Subcutaneous abdominal adipose tissue (tissue), 5 donors: ENCODE measurements at regions not wholly inside any gene's neighbourhood (a gene's known extent, or its start where the extent isn't known, plus 50 kb on each side); places are given as distances from the start of the nearest gene placed in this dataset.
"Not testable (repeated sequence)": the region's sequence is repeated elsewhere in the genome, so short reads cannot be mapped to it uniquely, and the experiment has no call there.

Experiments used
- H3K27ac ChIP-seq: one replicate; pipeline ENCODE4 v1.7.0; 2013; ENCODE audit warnings: low read depth, mild to moderate bottlenecking, inconsistent platforms, low read length, moderate library complexity
- H3K27me3 ChIP-seq, 5 donors: one replicate each; pipeline ENCODE4 v1.7.0; 2013; ENCODE audit warnings: low read length in 5 of 5, inconsistent platforms in 1 of 5; ENCODE audit not compliant: control insufficient read depth in 5 of 5, insufficient read depth in 4 of 5
- H3K36me3 ChIP-seq, 5 donors: one replicate each; pipeline ENCODE4 v1.7.0; 2013; ENCODE audit warnings: low read length in 5 of 5; ENCODE audit not compliant: control insufficient read depth in 5 of 5, insufficient read depth in 5 of 5
- H3K4me1 ChIP-seq, 5 donors: one replicate each; pipeline ENCODE4 v1.7.0; 2013; ENCODE audit warnings: low read length in 5 of 5, mild to moderate bottlenecking in 3 of 5, moderate library complexity in 1 of 5; ENCODE audit not compliant: control insufficient read depth in 5 of 5, insufficient read depth in 5 of 5
- H3K4me3 ChIP-seq, 5 donors: one replicate each; pipeline ENCODE4 v1.7.0; 2013; ENCODE audit warnings: low read length in 5 of 5, low read depth in 1 of 5
- H3K9ac ChIP-seq, 5 donors: one replicate each; pipeline ENCODE4 v1.7.0; 2013; ENCODE audit warnings: low read length in 5 of 5, mild to moderate bottlenecking in 4 of 5, moderate library complexity in 3 of 5
- H3K9me3 ChIP-seq, 5 donors: one replicate each; pipeline ENCODE4 v1.7.0; 2013; ENCODE audit warnings: low read length in 5 of 5; ENCODE audit not compliant: control insufficient read depth in 5 of 5
- donor health status: healthy.
- donor health status: healthy.
- donor health status: healthy.
- donor health status: healthy.
- donor health status: healthy.

DNA sequence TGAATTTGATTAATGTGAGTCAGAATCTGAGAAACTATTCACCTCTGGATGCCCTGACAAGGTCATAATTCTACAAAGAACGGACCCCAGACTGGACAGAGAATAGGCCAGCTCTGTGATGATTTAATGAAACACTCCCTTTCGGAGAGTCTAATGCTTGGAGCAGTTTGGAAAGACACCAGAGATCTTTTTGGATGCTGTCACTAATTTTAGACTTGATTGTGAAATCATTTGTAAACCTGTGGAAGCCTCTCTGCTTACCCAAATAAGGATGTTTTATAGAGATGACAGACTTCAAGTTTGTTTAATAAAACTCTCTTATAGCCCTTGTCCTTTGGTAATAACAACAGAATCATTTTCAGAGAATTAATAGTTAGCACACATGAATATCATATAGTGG, 83.5 kb downstream of the MYL12B start:
- no peak overlapping the region for H3K4me3 ChIP-seq
- no peak overlapping the region for H3K27ac ChIP-seq
- no peak overlapping the region for H3K9ac ChIP-seq
- H3K27me3 ChIP-seq, result no peaks in the 10 kb centered on the region
- peaks cover 0 to 3% (median 0%) of the 10 kb centered on the region in 5 donors for H3K4me1 ChIP-seq
- H3K9me3 ChIP-seq, result peaks cover 0 to 2% (median 0%) of the 10 kb centered on the region in 5 donors
- no peaks in the 10 kb centered on the region for H3K36me3 ChIP-seq

GRCh38 chr18:3345885-3346284, 84.0 kb downstream of the MYL12B start:
- Histone ChIP-seq H3K27ac (no peak overlapping the region), H3K9ac (no peak overlapping the region), H3K9me3 (peaks cover 0 to 2% (median 0%) of the 10 kb centered on the region in 5 donors), H3K4me3 (no peak overlapping the region), H3K4me1 (peaks cover 0 to 3% (median 0%) of the 10 kb centered on the region in 5 donors), H3K27me3 (no peaks in the 10 kb centered on the region), H3K36me3 (no peaks in the 10 kb centered on the region)

DNA sequence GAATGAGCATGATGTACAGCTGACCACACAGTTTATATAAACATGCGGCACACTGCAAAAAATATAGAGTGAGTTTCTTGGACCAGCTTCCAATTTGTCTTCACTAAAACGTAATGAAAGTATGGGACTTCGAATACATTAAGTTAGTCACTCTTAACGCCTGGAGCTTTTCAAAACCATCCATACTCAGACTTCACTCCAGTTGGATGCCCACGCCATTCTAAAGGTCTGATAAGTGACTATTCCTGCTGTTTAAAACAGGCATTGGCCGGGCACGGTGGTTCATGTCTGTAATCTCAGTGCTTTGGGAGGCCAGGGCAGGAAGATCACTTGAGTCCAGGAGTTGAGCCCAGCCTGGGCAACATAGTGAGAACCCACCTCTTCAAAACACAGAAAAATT, 84.6 kb downstream of the MYL12B start:
- Histone ChIP-seq H3K36me3 (no peaks in the 10 kb centered on the region), H3K4me3 (no peak overlapping the region), H3K27ac (no peak overlapping the region)

DNA sequence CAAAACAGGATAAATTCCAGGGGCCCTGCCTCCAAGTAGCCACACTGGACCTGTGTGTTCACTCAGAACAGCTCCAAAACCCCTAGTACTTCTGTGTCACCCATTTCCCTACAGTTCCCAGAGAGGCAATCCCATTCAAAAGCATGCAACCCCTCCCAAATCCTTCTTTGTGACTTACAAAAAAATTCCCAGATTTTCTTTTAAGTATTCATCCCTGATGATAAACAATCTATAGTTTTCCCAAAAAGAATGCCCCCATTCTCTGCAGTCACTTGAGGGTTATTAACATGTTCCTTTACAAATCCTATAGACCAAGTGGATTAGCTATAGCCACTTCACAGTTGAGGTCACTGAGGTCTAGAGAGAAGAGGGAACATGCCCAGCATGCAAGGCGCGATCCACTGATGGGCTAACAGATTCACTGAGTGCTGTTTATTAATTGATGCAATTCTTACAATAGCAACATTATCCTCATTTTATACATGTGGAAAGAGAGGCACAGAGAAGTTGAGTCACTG, 85.4 kb downstream of the MYL12B start:
- Histone ChIP-seq H3K9ac (no peak overlapping the region), H3K27me3 (no peaks in the 10 kb centered on the region), H3K4me3 (no peak overlapping the region), H3K36me3 (no peaks in the 10 kb centered on the region), H3K4me1 (peaks cover 0 to 3% (median 0%) of the 10 kb centered on the region in 5 donors), H3K27ac (no peak overlapping the region), H3K9me3 (no peaks in the 10 kb centered on the region)

More for the DNA sequence above, 84.6 kb downstream of the MYL12B start:
- Histone ChIP-seq H3K9ac (no peak overlapping the region), H3K4me1 (peaks cover 0 to 3% (median 0%) of the 10 kb centered on the region in 5 donors), H3K9me3 (peaks cover 0 to 2% (median 0%) of the 10 kb centered on the region in 5 donors), H3K27me3 (no peaks in the 10 kb centered on the region)

DNA sequence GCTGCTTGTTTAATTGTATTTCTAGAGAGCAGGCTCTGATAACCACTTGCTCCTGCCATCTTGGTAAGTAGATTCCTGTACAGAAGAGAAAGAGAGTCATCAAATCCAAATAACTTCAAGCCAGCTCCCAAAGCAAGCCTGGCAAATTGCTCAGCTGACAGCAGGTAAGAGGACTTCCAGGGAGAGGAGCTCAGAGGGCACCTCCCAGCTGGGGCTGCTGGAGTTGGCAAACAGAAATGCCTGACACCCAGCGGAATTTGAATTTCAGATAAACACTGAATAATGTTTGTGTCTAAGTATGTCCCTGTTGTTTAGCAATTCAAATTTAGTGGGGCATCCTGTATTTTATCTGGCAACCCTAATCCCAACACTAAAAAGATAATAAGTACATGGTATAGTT, 86.2 kb downstream of the MYL12B start:
- Histone ChIP-seq H3K27ac (no peak overlapping the region), H3K9me3 (no peaks in the 10 kb centered on the region)

DNA sequence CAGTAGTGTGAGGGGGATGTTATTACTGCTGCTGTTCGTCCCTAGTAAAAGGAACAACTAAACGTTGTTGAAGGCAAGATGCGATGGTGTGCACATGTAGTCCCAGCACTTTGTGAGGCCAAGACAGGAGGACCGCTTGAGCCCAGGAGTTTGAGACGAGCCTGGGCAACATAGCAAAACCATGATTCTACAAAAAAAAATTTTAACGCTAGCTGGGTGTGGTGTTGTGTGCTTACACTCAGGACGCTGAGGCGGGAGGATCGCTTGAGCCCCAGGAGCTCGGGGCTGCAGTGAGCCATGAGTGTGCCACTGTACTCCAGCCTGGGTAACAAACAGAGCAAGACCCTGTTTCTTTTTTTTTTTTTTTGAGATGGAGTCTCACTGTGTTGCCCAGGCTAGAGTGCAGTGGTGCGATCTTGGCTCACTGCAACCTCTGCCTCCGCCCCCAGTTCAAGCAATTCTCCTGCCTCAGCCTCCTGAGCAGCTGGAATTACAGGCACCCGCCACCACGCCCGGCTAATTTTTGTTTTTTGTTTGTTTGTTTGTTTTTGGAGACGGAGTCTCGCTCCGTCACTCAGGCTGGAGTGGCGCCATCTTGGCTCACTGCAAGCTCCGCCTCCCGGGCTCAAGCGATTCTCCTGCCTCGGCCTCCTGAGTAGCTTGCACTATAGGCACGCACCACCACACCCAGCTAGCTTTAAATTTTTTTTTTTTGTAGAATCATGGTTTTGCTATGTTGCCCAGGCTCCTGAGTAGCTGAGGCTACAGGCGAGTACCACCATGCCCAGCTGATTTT, 87.3 kb downstream of the MYL12B start:
- H3K27me3 ChIP-seq, H3K36me3 ChIP-seq, H3K4me3 ChIP-seq, H3K9ac ChIP-seq, H3K9me3 ChIP-seq, H3K27ac ChIP-seq, H3K4me1 ChIP-seq: not testable (repeated sequence)

More for the DNA sequence above, 86.2 kb downstream of the MYL12B start:
- Histone ChIP-seq H3K4me1 (peaks cover 0 to 3% (median 0%) of the 10 kb centered on the region in 5 donors), H3K9ac (no peak overlapping the region), H3K36me3 (no peaks in the 10 kb centered on the region), H3K27me3 (no peaks in the 10 kb centered on the region), H3K4me3 (no peak overlapping the region)

GRCh38 chr18:3350021-3350420, 88.1 kb downstream of the MYL12B start:
- H3K4me1 ChIP-seq, result peaks cover 0 to 3% (median 0%) of the 10 kb centered on the region in 5 donors
- no peaks in the 10 kb centered on the region for H3K9me3 ChIP-seq
- H3K4me3 ChIP-seq, result no peak overlapping the region
- no peaks in the 10 kb centered on the region for H3K27me3 ChIP-seq
- no peak overlapping the region for H3K27ac ChIP-seq
- H3K36me3 ChIP-seq, result no peaks in the 10 kb centered on the region
- H3K9ac ChIP-seq, result no peak overlapping the region

GRCh38 chr18:3350566-3351527, 88.9 kb downstream of the MYL12B start:
- Histone ChIP-seq H3K4me1 (peaks cover 0 to 2% (median 0%) of the 10 kb centered on the region in 5 donors), H3K27ac (no peak overlapping the region), H3K9me3 (no peaks in the 10 kb centered on the region), H3K9ac (no peak overlapping the region), H3K36me3 (no peaks in the 10 kb centered on the region), H3K4me3 (no peak overlapping the region), H3K27me3 (no peaks in the 10 kb centered on the region)

DNA sequence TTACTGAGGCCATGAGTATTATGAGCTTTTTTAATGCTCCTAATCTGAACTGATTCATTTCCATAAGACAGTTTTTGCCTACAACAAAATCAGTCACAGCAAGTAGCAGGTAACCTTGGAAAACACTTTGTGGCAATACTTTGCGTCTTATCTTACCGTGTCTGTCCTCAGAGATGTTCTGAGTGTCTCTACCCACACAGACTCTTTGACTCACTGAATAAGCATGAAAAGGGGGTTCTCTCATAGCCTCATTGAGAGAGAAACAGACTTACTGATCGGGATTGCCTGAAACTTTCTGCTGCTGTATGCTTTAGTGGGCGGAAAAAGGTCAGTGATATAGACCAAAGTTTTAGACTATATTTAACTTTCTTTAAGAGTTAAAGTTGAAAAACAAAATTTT, 92.6 kb downstream of the MYL12B start:
- H3K27ac ChIP-seq, result no peak overlapping the region
- no peak overlapping the region for H3K9ac ChIP-seq
- H3K4me3 ChIP-seq, result no peak overlapping the region
- H3K36me3 ChIP-seq, result no peaks in the 10 kb centered on the region
- H3K27me3 ChIP-seq, result no peaks in the 10 kb centered on the region
- H3K4me1 ChIP-seq, result peaks cover 0 to 6% (median 0%) of the 10 kb centered on the region in 5 donors
- H3K9me3 ChIP-seq, result no peaks in the 10 kb centered on the region

DNA sequence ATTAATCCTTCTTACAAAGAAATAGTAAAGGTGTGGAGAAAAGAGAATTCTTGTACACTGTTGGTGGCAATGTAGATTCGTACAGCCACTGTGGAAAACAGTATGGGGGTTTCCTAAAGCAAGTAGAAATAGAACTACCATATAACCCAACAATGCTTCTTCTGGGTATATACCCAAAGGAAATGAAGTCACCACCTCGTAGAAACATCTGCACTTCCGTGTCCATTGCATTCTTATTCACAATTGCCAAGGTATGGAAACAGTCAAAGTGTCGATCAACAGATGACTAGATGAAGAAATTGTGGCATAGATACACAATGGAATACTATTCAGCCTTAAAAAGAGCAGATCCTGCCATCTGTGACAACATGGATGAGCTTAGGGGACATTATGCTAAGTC, 93.4 kb upstream of the TGIF1 start:
- Histone ChIP-seq H3K4me1 (peaks cover 0 to 6% (median 0%) of the 10 kb centered on the region in 5 donors), H3K27ac (no peak overlapping the region), H3K9me3 (no peaks in the 10 kb centered on the region), H3K27me3 (no peaks in the 10 kb centered on the region), H3K9ac (no peak overlapping the region), H3K4me3 (no peak overlapping the region), H3K36me3 (no peaks in the 10 kb centered on the region)
